ENCODE measurements at regions not wholly inside any gene's neighbourhood (a gene's known extent, or its start where the extent isn't known, plus 50 kb on each side); places are given as distances from the start of the nearest gene placed in this dataset.

DNA sequence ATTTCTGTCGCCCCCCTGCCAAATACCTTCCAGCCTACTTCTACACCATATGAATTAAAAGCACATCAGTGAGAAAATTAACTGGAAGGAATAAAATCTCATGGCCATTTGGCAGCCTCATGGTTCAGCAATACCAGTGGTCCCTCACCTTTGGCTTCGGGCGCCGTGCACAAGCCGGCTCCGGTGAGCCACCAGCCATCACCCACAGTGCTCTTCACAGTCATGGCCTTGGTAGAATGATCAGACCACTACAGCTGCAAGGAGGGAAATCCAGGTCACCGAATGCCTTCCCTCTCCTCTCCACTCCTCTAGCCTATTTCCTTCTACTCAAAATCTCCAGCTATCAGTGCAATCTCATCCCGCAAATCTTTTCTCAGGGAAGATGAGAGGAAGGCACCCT, 239.1 kb downstream of the C1D start:
- ChIA-PET POLR2A (interaction anchor here (0.9 kb wide), 1 partner anchor 12 kb away, joined by 3 read pairs; no protein-coding TSS in a partner anchor), CTCF (no interaction called here)

DNA sequence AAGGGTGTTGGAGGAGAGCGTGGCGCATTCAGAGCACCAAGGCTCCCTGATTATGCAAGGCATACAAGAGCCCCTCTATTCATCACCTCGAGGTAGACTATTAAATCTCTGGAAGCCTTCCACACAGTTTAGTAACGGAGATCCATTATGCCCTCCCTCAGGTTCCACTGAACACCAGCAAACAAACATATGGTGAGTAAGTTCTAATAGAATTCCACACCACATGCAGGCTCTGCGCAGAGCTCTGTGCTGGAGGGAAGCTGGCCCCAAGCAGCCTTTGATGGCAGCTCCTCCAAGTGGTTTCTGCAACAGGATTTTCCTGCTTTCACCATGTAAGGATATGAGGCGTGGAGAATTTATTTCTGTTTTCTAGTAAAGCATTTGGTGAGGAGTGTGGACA, 238.6 kb downstream of the C1D start:
- Mint-ChIP-seq H3K27me3 (ENCODE audit: low read depth) (no peaks in the 10 kb centered on the region; the same call in 1 of the 2 replicates), H3K27ac (no peak overlapping the region), H3K4me3 (no peak overlapping the region), H3K4me1 (peaks cover 3% of the 10 kb centered on the region; the same call in 1 of the 2 replicates), H3K9me3 (peaks cover 13% of the 10 kb centered on the region; the same call in 1 of the 2 replicates), H3K36me3 (no peaks in the 10 kb centered on the region)
- DNase-seq (ENCODE audit: low spot score): no peak
- ChIA-PET POLR2A (interaction anchor here (0.6 to 0.9 kb wide), 2 partner anchors 12 to 22 kb away, joined by 3 to 7 read pairs; no protein-coding TSS in a partner anchor), CTCF (no interaction called here)
- TF ChIP-seq USF1 (CRISPR knock-in tag; IDR thresholded peaks at IDR 0.05) (no peak), FOXK1 (CRISPR knock-in tag; IDR thresholded peaks at IDR 0.05) (no peak)
- TF ChIP-seq, protein P1, sequence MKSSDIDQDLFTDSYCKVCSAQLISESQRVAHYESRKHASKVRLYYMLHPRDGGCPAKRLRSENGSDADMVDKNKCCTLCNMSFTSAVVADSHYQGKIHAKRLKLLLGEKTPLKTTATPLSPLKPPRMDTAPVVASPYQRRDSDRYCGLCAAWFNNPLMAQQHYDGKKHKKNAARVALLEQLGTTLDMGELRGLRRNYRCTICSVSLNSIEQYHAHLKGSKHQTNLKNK (CRISPR knock-in tag; IDR thresholded peaks at IDR 0.05): no peak
- no peak for ATAC-seq

More for the DNA sequence above, 239.1 kb downstream of the C1D start:
- Mint-ChIP-seq H3K27me3 (ENCODE audit: low read depth) (no peaks in the 10 kb centered on the region; the same call in 1 of the 2 replicates), H3K27ac (no peak overlapping the region), H3K9me3 (peaks cover 8% of the 10 kb centered on the region; the same call in 1 of the 2 replicates), H3K4me1 (peaks cover 3% of the 10 kb centered on the region; the same call in 1 of the 2 replicates), H3K36me3 (no peaks in the 10 kb centered on the region), H3K4me3 (no peak overlapping the region)
- TF ChIP-seq SMAD3 (CRISPR knock-in tag; IDR thresholded peaks at IDR 0.05; ENCODE audit: borderline replicate concordance) (no peak), USF2 (CRISPR knock-in tag; IDR thresholded peaks at IDR 0.05) (no peak), FOXK1 (CRISPR knock-in tag; IDR thresholded peaks at IDR 0.05) (no peak), HMGA2 (CRISPR knock-in tag; IDR thresholded peaks at IDR 0.05) (no peak), ZNF671 (CRISPR knock-in tag; IDR thresholded peaks at IDR 0.05) (no peak), ZBTB21 (CRISPR knock-in tag; IDR thresholded peaks at IDR 0.05; ENCODE audit: borderline replicate concordance) (no peak), NFYB (CRISPR knock-in tag; conservative IDR thresholded peaks at IDR 0.05; ENCODE audit: low read depth) (no peak), ATF3 (CRISPR knock-in tag; conservative IDR thresholded peaks at IDR 0.05) (no peak), ZNF317 (CRISPR knock-in tag; IDR thresholded peaks at IDR 0.05; ENCODE audit: borderline replicate concordance, low read depth) (no peak), TEAD4 (CRISPR knock-in tag; IDR thresholded peaks at IDR 0.05) (no peak)
- TF ChIP-seq, protein P2, sequence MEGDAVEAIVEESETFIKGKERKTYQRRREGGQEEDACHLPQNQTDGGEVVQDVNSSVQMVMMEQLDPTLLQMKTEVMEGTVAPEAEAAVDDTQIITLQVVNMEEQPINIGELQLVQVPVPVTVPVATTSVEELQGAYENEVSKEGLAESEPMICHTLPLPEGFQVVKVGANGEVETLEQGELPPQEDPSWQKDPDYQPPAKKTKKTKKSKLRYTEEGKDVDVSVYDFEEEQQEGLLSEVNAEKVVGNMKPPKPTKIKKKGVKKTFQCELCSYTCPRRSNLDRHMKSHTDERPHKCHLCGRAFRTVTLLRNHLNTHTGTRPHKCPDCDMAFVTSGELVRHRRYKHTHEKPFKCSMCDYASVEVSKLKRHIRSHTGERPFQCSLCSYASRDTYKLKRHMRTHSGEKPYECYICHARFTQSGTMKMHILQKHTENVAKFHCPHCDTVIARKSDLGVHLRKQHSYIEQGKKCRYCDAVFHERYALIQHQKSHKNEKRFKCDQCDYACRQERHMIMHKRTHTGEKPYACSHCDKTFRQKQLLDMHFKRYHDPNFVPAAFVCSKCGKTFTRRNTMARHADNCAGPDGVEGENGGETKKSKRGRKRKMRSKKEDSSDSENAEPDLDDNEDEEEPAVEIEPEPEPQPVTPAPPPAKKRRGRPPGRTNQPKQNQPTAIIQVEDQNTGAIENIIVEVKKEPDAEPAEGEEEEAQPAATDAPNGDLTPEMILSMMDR (IDR thresholded peaks at IDR 0.05): no peak
- TF ChIP-seq, protein P3, sequence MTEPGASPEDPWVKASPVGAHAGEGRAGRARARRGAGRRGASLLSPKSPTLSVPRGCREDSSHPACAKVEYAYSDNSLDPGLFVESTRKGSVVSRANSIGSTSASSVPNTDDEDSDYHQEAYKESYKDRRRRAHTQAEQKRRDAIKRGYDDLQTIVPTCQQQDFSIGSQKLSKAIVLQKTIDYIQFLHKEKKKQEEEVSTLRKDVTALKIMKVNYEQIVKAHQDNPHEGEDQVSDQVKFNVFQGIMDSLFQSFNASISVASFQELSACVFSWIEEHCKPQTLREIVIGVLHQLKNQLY (CRISPR knock-in tag; IDR thresholded peaks at IDR 0.05): no peak
- ATAC-seq (no peak), DNase-seq (ENCODE audit: low spot score) (no peak)

GRCh38 chr2:67825476-67825875, 237.3 kb downstream of the C1D start:
- DNase-seq (ENCODE audit: low spot score) (no peak), ATAC-seq (no peak)
- no peak overlapping the region for H3K27ac Mint-ChIP-seq
- H3K9me3 Mint-ChIP-seq: peaks cover 17% of the 10 kb centered on the region
- CTCF ChIA-PET: no interaction called here
- peaks cover 3% of the 10 kb centered on the region; the same call in 1 of the 2 replicates for H3K4me1 Mint-ChIP-seq
- H3K4me3 Mint-ChIP-seq: no peak overlapping the region
- POLR2A ChIA-PET: no interaction called here
- no peaks in the 10 kb centered on the region; the same call in 1 of the 2 replicates for H3K27me3 Mint-ChIP-seq (ENCODE audit: low read depth)
- no peaks in the 10 kb centered on the region for H3K36me3 Mint-ChIP-seq
- TF ChIP-seq, protein P4, sequence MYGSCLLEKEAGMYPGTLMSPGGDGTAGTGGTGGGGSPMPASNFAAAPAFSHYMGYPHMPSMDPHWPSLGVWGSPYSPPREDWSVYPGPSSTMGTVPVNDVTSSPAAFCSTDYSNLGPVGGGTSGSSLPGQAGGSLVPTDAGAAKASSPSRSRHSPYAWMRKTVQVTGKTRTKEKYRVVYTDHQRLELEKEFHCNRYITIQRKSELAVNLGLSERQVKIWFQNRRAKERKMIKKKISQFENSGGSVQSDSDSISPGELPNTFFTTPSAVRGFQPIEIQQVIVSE (CRISPR knock-in tag; IDR thresholded peaks at IDR 0.05; ENCODE audit: borderline replicate concordance): no peak
- TF ChIP-seq NFE2L1 (CRISPR knock-in tag; IDR thresholded peaks at IDR 0.05) (no peak), E2F5 (CRISPR knock-in tag; IDR thresholded peaks at IDR 0.05) (no peak), ZNF423 (CRISPR knock-in tag; IDR thresholded peaks at IDR 0.05) (no peak), ZNF138 (CRISPR knock-in tag; conservative IDR thresholded peaks at IDR 0.05) (no peak), PREB (CRISPR knock-in tag; IDR thresholded peaks at IDR 0.05; ENCODE audit: borderline replicate concordance) (no peak), FOXK1 (CRISPR knock-in tag; IDR thresholded peaks at IDR 0.05) (no peak)
